H9 (cell line): ENCODE measurements at regions not wholly inside any gene's neighbourhood (a gene's known extent, or its start where the extent isn't known, plus 50 kb on each side); places are given as distances from the start of the nearest gene placed in this dataset.

Experiments used
- DNase-seq: peaks from one replicate; pipeline ENCODE4 v3.0.0-alpha.2; 2017
- H2AFZ ChIP-seq: one replicate; pipeline ENCODE4 v1.6.1; 2013; ENCODE audit warnings: mild to moderate bottlenecking, low read length, control low read depth, moderate library complexity
- H2AK5ac ChIP-seq: 2 replicates; pipeline ENCODE4 v1.6.1; 2013; ENCODE audit warnings: low read length, control low read depth, mixed read lengths; ENCODE audit not compliant: insufficient read length
- H2BK120ac ChIP-seq: one replicate; pipeline ENCODE4 v1.6.1; 2013; ENCODE audit warnings: low read depth, mild to moderate bottlenecking, low read length, control low read depth, inconsistent platforms; ENCODE audit not compliant: poor library complexity, severe bottlenecking
- H2BK12ac ChIP-seq: 2 replicates; pipeline ENCODE4 v1.6.1; 2013; ENCODE audit warnings: low read length, control low read depth, mixed read lengths, low read depth; ENCODE audit not compliant: insufficient read length
- H2BK15ac ChIP-seq: 2 replicates; pipeline ENCODE4 v1.6.1; 2013; ENCODE audit warnings: low read depth, low read length, control low read depth
- H2BK20ac ChIP-seq: one replicate; pipeline ENCODE4 v1.6.1; 2013; ENCODE audit warnings: low read depth, mild to moderate bottlenecking, low read length, control low read depth, inconsistent platforms; ENCODE audit not compliant: poor library complexity, severe bottlenecking
- H2BK5ac ChIP-seq: 2 replicates; pipeline ENCODE4 v1.6.1; 2013; ENCODE audit warnings: low read length, control low read depth, mixed read lengths; ENCODE audit not compliant: insufficient read length
- H3K14ac ChIP-seq: 2 replicates; pipeline ENCODE4 v1.6.1; 2013; ENCODE audit warnings: low read length, control low read depth; ENCODE audit not compliant: insufficient read depth
- H3K18ac ChIP-seq: 2 replicates; pipeline ENCODE4 v1.6.1; 2013; ENCODE audit warnings: low read depth, mild to moderate bottlenecking, mixed read lengths, low read length, control low read depth; ENCODE audit not compliant: insufficient read length
- H3K23ac ChIP-seq: 2 replicates; pipeline ENCODE4 v1.6.1; 2013; ENCODE audit warnings: low read length, control low read depth, mixed read lengths, low read depth; ENCODE audit not compliant: insufficient read length
- H3K23me2 ChIP-seq: 2 replicates; pipeline ENCODE4 v1.6.1; 2013; ENCODE audit warnings: low read depth, mild to moderate bottlenecking, mixed read lengths, low read length, control low read depth; ENCODE audit not compliant: insufficient read length, poor library complexity, severe bottlenecking
- H3K27ac ChIP-seq: 2 replicates; pipeline ENCODE4 v1.5.1; 2013; ENCODE audit warnings: low read length, control low read depth, mixed read lengths, low read depth; ENCODE audit not compliant: insufficient read length
- H3K27me3 ChIP-seq: 2 replicates; pipeline ENCODE4 v1.6.1; 2013; ENCODE audit warnings: low read length, control low read depth, inconsistent platforms; ENCODE audit not compliant: insufficient read depth
- H3K4ac ChIP-seq: 2 replicates; pipeline ENCODE4 v1.6.1; 2013; ENCODE audit warnings: low read depth, mild to moderate bottlenecking, control low read depth, inconsistent platforms, low read length, moderate library complexity
- H3K4me1 ChIP-seq: 2 replicates; pipeline ENCODE4 v1.6.1; 2013; ENCODE audit warnings: low read length, control low read depth, inconsistent platforms; ENCODE audit not compliant: insufficient read depth
- H3K4me2 ChIP-seq: 2 replicates; pipeline ENCODE4 v1.6.1; 2013; ENCODE audit warnings: low read length, control low read depth, mixed read lengths; ENCODE audit not compliant: insufficient read length, insufficient read depth
- H3K56ac ChIP-seq: 2 replicates; pipeline ENCODE4 v1.6.1; 2013; ENCODE audit warnings: low read depth, mild to moderate bottlenecking, mixed read lengths, low read length, control low read depth; ENCODE audit not compliant: insufficient read length
- H3K79me1 ChIP-seq: 2 replicates; pipeline ENCODE4 v1.6.1; 2013; ENCODE audit warnings: low read depth, mild to moderate bottlenecking, moderate library complexity, low read length, control low read depth, inconsistent platforms; ENCODE audit not compliant: insufficient read depth, poor library complexity, severe bottlenecking
- H3K79me2 ChIP-seq: 2 replicates; pipeline ENCODE4 v1.6.1; 2013; ENCODE audit warnings: low read length, control low read depth, inconsistent platforms; ENCODE audit not compliant: insufficient read depth
- H3K9ac ChIP-seq: 2 replicates; pipeline ENCODE4 v1.6.1; 2013; ENCODE audit warnings: low read length, control low read depth, mixed read lengths; ENCODE audit not compliant: insufficient read length; ENCODE audit errors: extremely low read depth
- H3K9me3 ChIP-seq: one replicate; pipeline ENCODE4 v1.6.1; 2013; ENCODE audit warnings: low read depth, low read length, inconsistent platforms; ENCODE audit not compliant: control insufficient read depth
- H3T11ph ChIP-seq: one replicate; pipeline ENCODE4 v1.6.1; 2013; ENCODE audit warnings: mild to moderate bottlenecking, low read length, control low read depth, inconsistent platforms
- H4K20me1 ChIP-seq: one replicate; pipeline ENCODE4 v1.6.1; 2013; ENCODE audit not compliant: control insufficient read depth, insufficient read length, insufficient read depth
- H4K5ac ChIP-seq: 2 replicates; pipeline ENCODE4 v1.6.1; 2013; ENCODE audit warnings: low read depth, mild to moderate bottlenecking, mixed read lengths, low read length, control low read depth; ENCODE audit not compliant: insufficient read length
- H4K8ac ChIP-seq: replicated peaks from 2 replicates; pipeline ENCODE4 v1.6.1; 2013; ENCODE audit warnings: low read length, control low read depth, mixed read lengths, low read depth; ENCODE audit not compliant: insufficient read length
- H4K91ac ChIP-seq: 2 replicates; pipeline ENCODE4 v1.6.1; 2013; ENCODE audit warnings: low read depth, mild to moderate bottlenecking, moderate library complexity, mixed read lengths, low read length, control low read depth; ENCODE audit not compliant: insufficient read length
- H3K27ac Mint-ChIP-seq, 3 experiments: 2 replicates in 2 of 3; 3 replicates in 1 of 3; pipeline ENCODE4 v1.8.0; 2020 to 2021; ENCODE audit warnings: mixed read lengths in 3 of 3, mild to moderate bottlenecking in 1 of 3, moderate library complexity in 1 of 3
- H3K27me3 Mint-ChIP-seq: 2 replicates; pipeline ENCODE4 v1.8.0; 2021; ENCODE audit warnings: low read depth, mild to moderate bottlenecking, moderate library complexity, mixed read lengths
- H3K36me3 Mint-ChIP-seq, 3 experiments: 2 replicates in 2 of 3; 3 replicates in 1 of 3; pipeline ENCODE4 v1.8.0; 2020 to 2021; ENCODE audit warnings: low read depth in 3 of 3, mixed read lengths in 3 of 3; ENCODE audit not compliant: insufficient read depth in 1 of 3
- H3K4me1 Mint-ChIP-seq, 2 experiments: 2 replicates each; pipeline ENCODE4 v1.8.0; 2020; ENCODE audit warnings: mixed read lengths in 2 of 2
- H3K4me3 Mint-ChIP-seq, 2 experiments: 2 replicates in 1 of 2; 3 replicates in 1 of 2; pipeline ENCODE4 v1.8.0; 2020 to 2021; ENCODE audit warnings: mild to moderate bottlenecking in 2 of 2, mixed read lengths in 2 of 2, moderate library complexity in 1 of 2
- H3K9me3 Mint-ChIP-seq, 2 experiments: 2 replicates in 1 of 2; 3 replicates in 1 of 2; pipeline ENCODE4 v1.8.0; 2020; ENCODE audit warnings: mild to moderate bottlenecking in 2 of 2, mixed read lengths in 2 of 2, moderate library complexity in 1 of 2
- WGBS: extraction: QIAGEN DNeasy Blood & Tissue Kit; methylation state at CpG from one replicate; pipeline ENCODE4 v1.1.7; 2013; ENCODE audit warnings: missing lambda C conversion rate, low lambda C conversion rate, mixed read lengths; ENCODE audit not compliant: insufficient read length; ENCODE audit errors: extremely low coverage; 5-methylcytosine and 5-hydroxymethylcytosine counted together
- TF ChIP-seq, protein P1 (sequence below): fragments of 200-600 bp; sonication (generic); conservative IDR thresholded peaks from 3 replicates; pipeline ENCODE4 v1.8.0; 2021; ENCODE audit warnings: antibody characterized with exemption, mild to moderate bottlenecking

DNA sequence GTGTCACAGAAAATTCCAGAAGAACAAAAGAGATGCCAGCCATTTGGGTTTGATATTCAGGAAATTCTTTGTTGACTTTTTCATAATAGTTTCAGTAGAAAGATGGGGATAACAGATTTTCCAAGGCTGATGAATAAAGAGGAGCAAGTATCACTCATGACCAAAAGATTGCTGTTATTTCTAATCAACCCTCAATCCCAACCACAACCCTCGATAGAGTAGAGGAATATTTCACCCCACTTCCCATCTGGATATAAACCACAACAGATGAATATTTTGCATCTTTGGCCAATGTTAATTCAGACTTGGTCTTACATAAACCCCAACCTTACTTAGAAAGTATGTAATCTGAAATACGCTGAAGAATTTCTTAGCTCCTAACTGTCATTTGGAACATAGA is 232.4 kb downstream of the SEC16B start:
- Mint-ChIP-seq H3K36me3 (no peaks in the 10 kb centered on the region), H3K9me3 (no peaks in the 10 kb centered on the region), H3K4me3 (no peak overlapping the region), H3K27ac (no peak overlapping the region), H3K4me1 (no peaks in the 10 kb centered on the region; a peak in 2 of 4 replicates), H3K27me3 (no peaks in the 10 kb centered on the region)
- no peaks in the 10 kb centered on the region for H3K23me2 ChIP-seq
- H3K79me1 ChIP-seq: no peaks in the 10 kb centered on the region
- H3T11ph ChIP-seq: no peak overlapping the region
- no peak overlapping the region for H4K5ac ChIP-seq
- H3K18ac ChIP-seq: no peak overlapping the region
- no peaks in the 10 kb centered on the region for H3K9me3 ChIP-seq
- no peak overlapping the region for H2BK12ac ChIP-seq
- H3K4me2 ChIP-seq: no peak overlapping the region
- no peak overlapping the region for H3K27ac ChIP-seq
- no peak overlapping the region for H2BK20ac ChIP-seq
- H3K27me3 ChIP-seq: no peaks in the 10 kb centered on the region
- WGBS: no CpG with 5 or more reads among the region's 2 CpGs
- no peak overlapping the region for H2BK5ac ChIP-seq
- no peak overlapping the region for H3K23ac ChIP-seq
- H3K4me1 ChIP-seq: no peaks in the 10 kb centered on the region
- TF ChIP-seq, protein P1, sequence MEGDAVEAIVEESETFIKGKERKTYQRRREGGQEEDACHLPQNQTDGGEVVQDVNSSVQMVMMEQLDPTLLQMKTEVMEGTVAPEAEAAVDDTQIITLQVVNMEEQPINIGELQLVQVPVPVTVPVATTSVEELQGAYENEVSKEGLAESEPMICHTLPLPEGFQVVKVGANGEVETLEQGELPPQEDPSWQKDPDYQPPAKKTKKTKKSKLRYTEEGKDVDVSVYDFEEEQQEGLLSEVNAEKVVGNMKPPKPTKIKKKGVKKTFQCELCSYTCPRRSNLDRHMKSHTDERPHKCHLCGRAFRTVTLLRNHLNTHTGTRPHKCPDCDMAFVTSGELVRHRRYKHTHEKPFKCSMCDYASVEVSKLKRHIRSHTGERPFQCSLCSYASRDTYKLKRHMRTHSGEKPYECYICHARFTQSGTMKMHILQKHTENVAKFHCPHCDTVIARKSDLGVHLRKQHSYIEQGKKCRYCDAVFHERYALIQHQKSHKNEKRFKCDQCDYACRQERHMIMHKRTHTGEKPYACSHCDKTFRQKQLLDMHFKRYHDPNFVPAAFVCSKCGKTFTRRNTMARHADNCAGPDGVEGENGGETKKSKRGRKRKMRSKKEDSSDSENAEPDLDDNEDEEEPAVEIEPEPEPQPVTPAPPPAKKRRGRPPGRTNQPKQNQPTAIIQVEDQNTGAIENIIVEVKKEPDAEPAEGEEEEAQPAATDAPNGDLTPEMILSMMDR: no peak
- H4K20me1 ChIP-seq: no peaks in the 10 kb centered on the region
- no peak overlapping the region for H3K56ac ChIP-seq
- H2AFZ ChIP-seq: no peak overlapping the region
- H2AK5ac ChIP-seq: no peak overlapping the region
- H2BK120ac ChIP-seq: no peak overlapping the region
- H3K9ac ChIP-seq: no peak overlapping the region
- H2BK15ac ChIP-seq: no peak overlapping the region
- H3K4ac ChIP-seq: no peak overlapping the region
- no peak overlapping the region for H4K91ac ChIP-seq
- H3K14ac ChIP-seq: no peak overlapping the region
- H3K79me2 ChIP-seq: no peaks in the 10 kb centered on the region; the same call in 1 of the 2 replicates
- DNase-seq: no peak
- H4K8ac ChIP-seq: no peak overlapping the region
